GM12878 (cell line): ENCODE measurements at regions not wholly inside any gene's neighbourhood (a gene's known extent, or its start where the extent isn't known, plus 50 kb on each side); places are given as distances from the start of the nearest gene placed in this dataset.

ENCODE experiments used
- ATAC-seq: fragments of 200-7000 bp; cut with Tn5 transposase; 3 replicates; pipeline ENCODE4 v1.9.1; 2020; ENCODE audit warnings: mild to moderate bottlenecking, moderate library complexity
- BruUV-seq: library from RNA; stranded (reverse); fragments of 400-500 nt; replicated peaks from 2 replicates; lab custom pipeline; 2021; lab: Mats Ljungman, UMichigan
- CTCF ChIA-PET: fragments of 300-600 bp; sonication (Branson Sonifier 250); formaldehyde crosslinking; extraction: SDS; loops from one replicate; lab custom pipeline; 2021; ENCODE audit warnings: inconsistent platforms; lab: Yijun Ruan, JAX
- POLR2A ChIA-PET: fragments of 350-600 bp; formaldehyde crosslinking; extraction: SDS; loops from one replicate; lab custom pipeline; 2021; ENCODE audit warnings: inconsistent platforms; lab: Charles Lee
- RAD21 ChIA-PET: fragments of 300-600 bp; sonication (Branson Sonifier 250); formaldehyde crosslinking; loops from one replicate; lab custom pipeline; 2023; ENCODE audit warnings: antibody characterized with exemption; ENCODE audit not compliant: unreplicated experiment; lab: Charles Lee
- SMC1A ChIA-PET: fragments of 300-600 bp; sonication (Branson Sonifier 250); formaldehyde crosslinking; loops from one replicate; lab custom pipeline; 2023; ENCODE audit not compliant: unreplicated experiment, uncharacterized antibody; lab: Charles Lee
- DNase-seq: peaks from one replicate; pipeline ENCODE4 v3.0.0-alpha.2; 2011; ENCODE audit warnings: low read depth, low spot score
- FAIRE-seq: peaks from 3 replicates; lab custom pipeline; 2011; peaks lifted over from hg19 to GRCh38; lab: Jason Lieb, UNC
- H2AFZ ChIP-seq: 2 replicates; pipeline ENCODE4 v1.6.0; 2011; ENCODE audit warnings: low read depth, low read length, control low read depth; ENCODE audit not compliant: control insufficient read depth
- H3K27ac ChIP-seq: 2 replicates; pipeline ENCODE4 v1.5.1; 2011; ENCODE audit warnings: control low read depth; ENCODE audit not compliant: control insufficient read depth, insufficient read depth
- H3K27me3 ChIP-seq, 2 experiments: replicated peaks in 1 of 2; 2 replicates each; pipeline versions ENCODE4 v1.6.0 to v1.6.1; 2011; ENCODE audit warnings: low read length in 1 of 2; ENCODE audit not compliant: control insufficient read depth in 2 of 2, insufficient read depth in 2 of 2
- H3K36me3 ChIP-seq, 2 experiments: 2 replicates each; pipeline ENCODE4 v1.5.1; 2011; ENCODE audit warnings: low read length in 1 of 2; ENCODE audit not compliant: control insufficient read depth in 2 of 2, insufficient read depth in 2 of 2
- H3K4me1 ChIP-seq: 2 replicates; pipeline ENCODE4 v1.6.1; 2011; ENCODE audit warnings: mild to moderate bottlenecking, low read length, moderate library complexity, mixed read lengths; ENCODE audit not compliant: control insufficient read depth, insufficient read depth
- H3K4me2 ChIP-seq: 2 replicates; pipeline ENCODE4 v1.6.0; 2011; ENCODE audit warnings: control low read depth; ENCODE audit not compliant: control insufficient read depth, insufficient read depth
- H3K4me3 ChIP-seq: fragments of 200-600 bp; sonication (generic); 2 replicates; pipeline ENCODE4 v1.5.1; 2016
- H3K79me2 ChIP-seq: 2 replicates; pipeline ENCODE4 v1.6.0; 2011; ENCODE audit warnings: low read length; ENCODE audit not compliant: control insufficient read depth, insufficient read depth
- H3K9ac ChIP-seq: 2 replicates; pipeline ENCODE4 v1.8.0; 2011; ENCODE audit warnings: low read length, control low read depth, mixed read lengths; ENCODE audit not compliant: control insufficient read depth, insufficient read depth
- H3K9me3 ChIP-seq: replicated peaks from 3 replicates; pipeline ENCODE4 v1.5.1; 2011; ENCODE audit warnings: mild to moderate bottlenecking, low read length; ENCODE audit not compliant: control insufficient read depth, insufficient read depth
- H4K20me1 ChIP-seq: 2 replicates; pipeline ENCODE4 v1.6.0; 2011; ENCODE audit not compliant: control insufficient read depth, insufficient read depth
- BCLAF1 ChIP-seq: fragments of 450-650 bp; IDR thresholded peaks from 2 replicates; pipeline ENCODE4 v1.6.1; 2017; ENCODE audit warnings: antibody characterized with exemption, mild to moderate bottlenecking, moderate library complexity
- CEBPZ ChIP-seq: fragments of 150-350 bp; IDR thresholded peaks from 2 replicates; pipeline ENCODE4 v1.6.1; 2016; ENCODE audit warnings: low read depth, low read length
- EED ChIP-seq: sonication (generic); IDR thresholded peaks from 2 replicates; pipeline ENCODE4 v1.6.1; 2016; ENCODE audit warnings: antibody characterized with exemption, low read depth
- EGR1 ChIP-seq, 2 experiments: IDR thresholded peaks; 1 replicate in 1 of 2; 2 replicates in 1 of 2; pipeline ENCODE4 v1.6.1; 2011 to 2012; ENCODE audit warnings: low read depth in 2 of 2, low read length in 2 of 2, borderline replicate concordance in 1 of 2, mild to moderate bottlenecking in 1 of 2, moderate library complexity in 1 of 2
- HDAC6 ChIP-seq: fragments of 200-600 bp; sonication (generic); IDR thresholded peaks from one replicate; pipeline ENCODE4 v1.8.0; 2017; ENCODE audit warnings: antibody characterized with exemption; ENCODE audit not compliant: unreplicated experiment
- HSF1 ChIP-seq: fragments of 150-350 bp; IDR thresholded peaks from 2 replicates; pipeline ENCODE4 v1.6.1; 2014; ENCODE audit warnings: mild to moderate bottlenecking, low read depth, low read length
- MTA2 ChIP-seq: fragments of 450-650 bp; IDR thresholded peaks from 2 replicates; pipeline ENCODE4 v1.6.1; 2016; ENCODE audit warnings: low read depth, mild to moderate bottlenecking, moderate library complexity
- MYC ChIP-seq: IDR thresholded peaks from 2 replicates; pipeline ENCODE4 v1.6.1; 2011; ENCODE audit warnings: mild to moderate bottlenecking, low read length, moderate library complexity, inconsistent platforms; ENCODE audit not compliant: insufficient read depth, insufficient replicate concordance, insufficient read length, severe bottlenecking
- NFIC ChIP-seq: IDR thresholded peaks from 2 replicates; pipeline ENCODE4 v1.6.1; 2012; ENCODE audit warnings: low read depth, mild to moderate bottlenecking, inconsistent platforms, low read length, moderate library complexity
- PBX3 ChIP-seq: IDR thresholded peaks from 2 replicates; pipeline ENCODE4 v1.6.1; 2011; ENCODE audit warnings: mild to moderate bottlenecking, low read depth, low read length, moderate library complexity; ENCODE audit not compliant: insufficient replicate concordance
- PML ChIP-seq: IDR thresholded peaks from 2 replicates; pipeline ENCODE4 v1.6.1; 2012; ENCODE audit warnings: low read length, inconsistent platforms
- RBBP5 ChIP-seq: fragments of 200-600 bp; sonication (generic); conservative IDR thresholded peaks from 2 replicates; pipeline ENCODE4 v1.6.1; 2016
- TCF3 ChIP-seq: IDR thresholded peaks from 2 replicates; pipeline ENCODE4 v1.6.1; 2012; ENCODE audit warnings: low read depth, mild to moderate bottlenecking, low read length, borderline replicate concordance; ENCODE audit not compliant: insufficient read depth
- USF2 ChIP-seq: IDR thresholded peaks from 2 replicates; pipeline ENCODE4 v1.6.1; 2011; ENCODE audit warnings: low read depth, low read length, improper control_type of control experiment, borderline replicate concordance
- ZNF217 ChIP-seq: fragments of 450-650 bp; IDR thresholded peaks from 2 replicates; pipeline ENCODE4 v1.6.1; 2017; ENCODE audit warnings: antibody characterized with exemption, mild to moderate bottlenecking
- WGBS: methylation state at CpG from one replicate; pipeline ENCODE4 v1.1.6; 2016; ENCODE audit warnings: low lambda C conversion rate; ENCODE audit not compliant: insufficient replicate concordance, insufficient coverage; ENCODE audit errors: missing lambda C conversion rate; 5-methylcytosine and 5-hydroxymethylcytosine counted together
- in situ Hi-C: fragments of 300-500 bp; cut with MboI; formaldehyde crosslinking; loops from 9 replicates; pipeline ENCODE4 v1.14.3; 2018; ENCODE audit warnings: mixed read lengths
- intact Hi-C: fragments of 100-400 bp; cut with micrococcal nuclease; formaldehyde crosslinking; loops from one replicate; pipeline ENCODE4 v1.14.2; 2022; ENCODE audit not compliant: unreplicated experiment

GRCh38 chr9:25913806-25914205 lies 235.6 kb upstream of the TUSC1 start:
- SMC1A ChIA-PET: interaction anchor here (0.6 kb wide), 1 partner anchor 295 kb away, joined by 3 read pairs; no protein-coding TSS in a partner anchor
- FAIRE-seq (no peak), ATAC-seq (no peak), DNase-seq (no peak)
- in situ Hi-C loops (no loop called here), intact Hi-C loops (no loop called here)
- WGBS: 13% methylated on average over 4 of the region's 4 CpGs
- POLR2A ChIA-PET: no interaction called here
- H3K4me3 ChIP-seq: no peak overlapping the region
- CTCF ChIA-PET: no interaction called here
- RAD21 ChIA-PET: no interaction called here
- no peaks in the 10 kb centered on the region for H4K20me1 ChIP-seq
- H3K79me2 ChIP-seq: no peaks in the 10 kb centered on the region
- H2AFZ ChIP-seq: no peak overlapping the region
- no peak overlapping the region for H3K4me2 ChIP-seq
- BruUV-seq: no TSS peak
- no peaks in the 10 kb centered on the region for H3K36me3 ChIP-seq
- H3K9ac ChIP-seq: no peak overlapping the region
- H3K9me3 ChIP-seq: no peaks in the 10 kb centered on the region
- H3K4me1 ChIP-seq: no peaks in the 10 kb centered on the region
- H3K27me3 ChIP-seq: no peaks in the 10 kb centered on the region
- no peak overlapping the region for H3K27ac ChIP-seq
- TF ChIP-seq ZNF217 (no peak), NFIC (no peak), HDAC6 (no peak), MTA2 (no peak), BCLAF1 (no peak), HSF1 (no peak), RBBP5 (no peak), PML (no peak), EGR1 (IDR thresholded peaks at IDR 0.05; ENCODE audit: borderline replicate concordance in 1 of 2, low read depth in 2 of 2, low read length in 2 of 2) (no peak), EED (no peak), TCF3 (no peak), CEBPZ (no peak), USF2 (no peak), PBX3 (no peak), MYC (no peak)
